SK-N-SH (cell line): ENCODE measurements at regions not wholly inside any gene's neighbourhood (a gene's known extent, or its start where the extent isn't known, plus 50 kb on each side); places are given as distances from the start of the nearest gene placed in this dataset.

Experiments
- CTCF ChIA-PET: fragments of 300-600, 350-600 bp; formaldehyde crosslinking; extraction: SDS; loops from one replicate; lab custom pipeline; 2021; lab: Yijun Ruan, JAX
- POLR2A ChIA-PET: fragments of 350-600 bp; sonication (Branson Sonifier 250); formaldehyde crosslinking; extraction: SDS; loops from one replicate; lab custom pipeline; 2020; ENCODE audit warnings: antibody characterized with exemption, inconsistent platforms; lab: Yijun Ruan, JAX
- DNase-seq: peaks from one replicate; pipeline ENCODE4 v3.0.0; 2012
- H2AFZ ChIP-seq: fragments of 200-600 bp; sonication (generic); 2 replicates; pipeline ENCODE4 v1.8.1; 2016; ENCODE audit warnings: antibody characterized with exemption, mild to moderate bottlenecking, low read depth
- H3F3A ChIP-seq: fragments of 200-600 bp; sonication (generic); replicated peaks from 2 replicates; pipeline ENCODE3; 2016; ENCODE audit warnings: antibody characterized with exemption, mild to moderate bottlenecking; ENCODE audit not compliant: insufficient read depth
- H3K27ac ChIP-seq, 2 experiments: fragments of 200-500 bp in 1 of 2; fragments of 200-600 bp in 1 of 2; sonication (Bioruptor generic) in 1 of 2; sonication (generic), shearing (Covaris generic) in 1 of 2; 2 replicates each; pipeline versions ENCODE4 v1.5.1 to v1.6.1; 2014 to 2016; ENCODE audit warnings: low read depth in 2 of 2, inconsistent platforms in 1 of 2, low read length in 1 of 2, mild to moderate bottlenecking in 1 of 2, mixed read lengths in 1 of 2
- H3K27me3 ChIP-seq: fragments of 200-600 bp; sonication (generic), shearing (Covaris generic); 2 replicates; pipeline ENCODE4 v1.6.1; 2016; ENCODE audit warnings: mixed run types; ENCODE audit not compliant: insufficient read depth
- H3K36me3 ChIP-seq, 2 experiments: fragments of 200-500 bp in 1 of 2; fragments of 200-600 bp in 1 of 2; sonication (Bioruptor generic) in 1 of 2; sonication (generic) in 1 of 2; replicated peaks in 1 of 2; 2 replicates each; pipeline versions ENCODE3 to v1.5.1; 2014 to 2016; ENCODE audit warnings: low read length in 1 of 2, mild to moderate bottlenecking in 1 of 2; ENCODE audit not compliant: insufficient read depth in 2 of 2, control insufficient read depth in 1 of 2
- H3K4me1 ChIP-seq, 2 experiments: fragments of 200-500 bp in 1 of 2; fragments of 200-600 bp in 1 of 2; sonication (Bioruptor generic) in 1 of 2; sonication (generic), shearing (Covaris generic) in 1 of 2; 2 replicates each; pipeline versions ENCODE4 v1.5.1 to v1.6.1; 2014 to 2016; ENCODE audit warnings: low read depth in 1 of 2, low read length in 1 of 2, mixed run types in 1 of 2; ENCODE audit not compliant: insufficient read depth in 2 of 2, control insufficient read depth in 1 of 2
- H3K4me2 ChIP-seq: fragments of 200-600 bp; sonication (generic), shearing (Covaris generic); 2 replicates; pipeline ENCODE4 v1.6.1; 2017; ENCODE audit warnings: mixed run types
- H3K4me3 ChIP-seq, 2 experiments: fragments of 200-500 bp in 1 of 2; fragments of 200-600 bp in 1 of 2; sonication (Bioruptor generic) in 1 of 2; sonication (generic), shearing (Covaris generic) in 1 of 2; 2 replicates each; pipeline versions ENCODE4 v1.5.1 to v1.8.1; 2014 to 2016; ENCODE audit warnings: low read depth in 2 of 2, inconsistent platforms in 1 of 2, low read length in 1 of 2, mild to moderate bottlenecking in 1 of 2, mixed read lengths in 1 of 2, moderate library complexity in 1 of 2
- H3K79me2 ChIP-seq: fragments of 200-600 bp; sonication (generic); 2 replicates; pipeline ENCODE4 v1.8.1; 2017; ENCODE audit warnings: mild to moderate bottlenecking; ENCODE audit not compliant: insufficient read depth
- H3K9ac ChIP-seq: fragments of 200-600 bp; sonication (generic); 2 replicates; pipeline ENCODE4 v1.6.1; 2017; ENCODE audit warnings: mixed run types
- H3K9me2 ChIP-seq: fragments of 200-600 bp; sonication (generic); 2 replicates; pipeline ENCODE4 v1.6.1; 2017; ENCODE audit warnings: mixed run types
- H3K9me3 ChIP-seq: fragments of 200-600 bp; sonication (generic); 2 replicates; pipeline ENCODE4 v1.6.1; 2017; ENCODE audit warnings: mixed run types, mild to moderate bottlenecking, moderate library complexity
- H4K20me1 ChIP-seq: fragments of 200-600 bp; sonication (generic); 2 replicates; pipeline ENCODE4 v1.6.1; 2017; ENCODE audit warnings: mild to moderate bottlenecking, mixed run types; ENCODE audit not compliant: insufficient read depth
- EP300 ChIP-seq, 2 experiments: IDR thresholded peaks; 2 replicates each; pipeline versions ENCODE4 v1.4.0 to v1.6.1; 2012; ENCODE audit warnings: borderline replicate concordance in 1 of 2, low read depth in 1 of 2, low read length in 1 of 2
- GABPA ChIP-seq: IDR thresholded peaks from 2 replicates; pipeline ENCODE4 v1.4.0; 2012; ENCODE audit warnings: low read depth, mild to moderate bottlenecking
- MXI1 ChIP-seq: IDR thresholded peaks from 2 replicates; pipeline ENCODE4 v1.6.1; 2012; ENCODE audit warnings: mild to moderate bottlenecking, low read depth, low read length, improper control_type of control experiment
- PBX3 ChIP-seq: IDR thresholded peaks from 2 replicates; pipeline ENCODE4; 2012
- POLR2AphosphoS5 ChIP-seq: IDR thresholded peaks from 2 replicates; pipeline ENCODE4 v1.6.1; 2012; ENCODE audit warnings: low read depth, low read length
- REST ChIP-seq: IDR thresholded peaks from 2 replicates; pipeline ENCODE4 v1.6.1; 2012; ENCODE audit warnings: mild to moderate bottlenecking, low read depth, low read length, moderate library complexity
- TCF12 ChIP-seq: IDR thresholded peaks from 2 replicates; pipeline ENCODE4 v1.4.0; 2012
- TEAD4 ChIP-seq: IDR thresholded peaks from 2 replicates; pipeline ENCODE4 v1.4.0; 2012; ENCODE audit warnings: mild to moderate bottlenecking, borderline replicate concordance; ENCODE audit not compliant: insufficient read depth
- USF1 ChIP-seq: IDR thresholded peaks from 2 replicates; pipeline ENCODE4 v1.4.0; 2012; ENCODE audit warnings: low read depth, borderline replicate concordance
- USF2 ChIP-seq: fragments of 150-350 bp; IDR thresholded peaks from 2 replicates; pipeline ENCODE4 v1.6.1; 2017; ENCODE audit warnings: antibody characterized with exemption, low read length, low read depth, borderline replicate concordance
- ZBTB33 ChIP-seq: IDR thresholded peaks from 2 replicates; pipeline ENCODE4 v1.4.0; 2012; ENCODE audit warnings: low read depth, borderline replicate concordance
- WGBS: methylation state at CpG from one replicate; pipeline ENCODE4 v1.1.6; 2017; ENCODE audit warnings: low lambda C conversion rate; 5-methylcytosine and 5-hydroxymethylcytosine counted together

- no peak overlapping the region for H3K4me3 ChIP-seq
- 58% methylated on average over 3 of the region's 3 CpGs for WGBS
- no peak overlapping the region for H3K27ac ChIP-seq
- no peaks in the 10 kb centered on the region for H3K4me1 ChIP-seq
- H3K9ac ChIP-seq: no peak overlapping the region
- H3F3A ChIP-seq: no peaks in the 10 kb centered on the region
- no peak for DNase-seq
- no peak for TF ChIP-seq POLR2AphosphoS5
- TF ChIP-seq TCF12: no peak
- TF ChIP-seq REST: no peak
- TF ChIP-seq GABPA: no peak
- no peak for TF ChIP-seq USF1
- TF ChIP-seq ZBTB33: no peak
- no peak for TF ChIP-seq USF2
- TF ChIP-seq TEAD4: no peak
- no peak for TF ChIP-seq MXI1
- no peak for TF ChIP-seq PBX3
- TF ChIP-seq EP300 (IDR thresholded peaks at IDR 0.05; ENCODE audit: borderline replicate concordance in 1 of 2, low read depth in 1 of 2, low read length in 1 of 2): no peak
- TF ChIP-seq, all 33 proteins: peak for 0
- no peak overlapping the region for H3K4me2 ChIP-seq
- H3K36me3 ChIP-seq: no peaks in the 10 kb centered on the region
- no peak overlapping the region for H2AFZ ChIP-seq
- ChIA-PET CTCF (interaction anchor here (1.1 kb wide), 1 partner anchor 144 kb away, joined by 4 read pairs; no protein-coding TSS in a partner anchor), POLR2A (interaction anchor here (0.5 kb wide), 1 partner anchor 202 kb away, joined by 3 read pairs; no protein-coding TSS in a partner anchor)
- H3K79me2 ChIP-seq: no peaks in the 10 kb centered on the region
- no peaks in the 10 kb centered on the region for H3K27me3 ChIP-seq
- no peaks in the 10 kb centered on the region; the same call in 1 of the 2 replicates for H3K9me2 ChIP-seq
- no peaks in the 10 kb centered on the region for H4K20me1 ChIP-seq
- H3K9me3 ChIP-seq: 0 out of 2 replicates have a peak, but pooled peaks cover 1% of the 10 kb centered on the region
Observed at GRCh38 chr4:177190995-177191580, 118.6 kb upstream of the NEIL3 start.
